ENCODE measurements at regions not wholly inside any gene's neighbourhood (a gene's known extent, or its start where the extent isn't known, plus 50 kb on each side); places are given as distances from the start of the nearest gene placed in this dataset.

- TF ChIP-seq CTCF (IDR thresholded peaks at IDR 0.05), result no peak
- no peak for TF ChIP-seq NFIC (IDR thresholded peaks at IDR 0.05; ENCODE audit: borderline replicate concordance)
- TF ChIP-seq YY1 (IDR thresholded peaks at IDR 0.05; ENCODE audit: low read depth), result no peak
- no peak for TF ChIP-seq JUND (IDR thresholded peaks at IDR 0.05)
- no peak for TF ChIP-seq SMC3 (IDR thresholded peaks at IDR 0.05; ENCODE audit: low read depth, low read length)
- TF ChIP-seq RFX5 (IDR thresholded peaks at IDR 0.05; ENCODE audit: low read length), result no peak
- TF ChIP-seq EZH2phosphoT487 (IDR thresholded peaks at IDR 0.05; ENCODE audit: borderline replicate concordance, low read depth), result no peak
These were observed 335.4 kb downstream of the LRIG3 start for GRCh38 chr12:58584880-58585279.
